ENCODE measurements at regions not wholly inside any gene's neighbourhood (a gene's known extent, or its start where the extent isn't known, plus 50 kb on each side); places are given as distances from the start of the nearest gene placed in this dataset.
"Not testable (repeated sequence)": the region's sequence is repeated elsewhere in the genome, so short reads cannot be mapped to it uniquely, and the experiment has no call there.

DNA sequence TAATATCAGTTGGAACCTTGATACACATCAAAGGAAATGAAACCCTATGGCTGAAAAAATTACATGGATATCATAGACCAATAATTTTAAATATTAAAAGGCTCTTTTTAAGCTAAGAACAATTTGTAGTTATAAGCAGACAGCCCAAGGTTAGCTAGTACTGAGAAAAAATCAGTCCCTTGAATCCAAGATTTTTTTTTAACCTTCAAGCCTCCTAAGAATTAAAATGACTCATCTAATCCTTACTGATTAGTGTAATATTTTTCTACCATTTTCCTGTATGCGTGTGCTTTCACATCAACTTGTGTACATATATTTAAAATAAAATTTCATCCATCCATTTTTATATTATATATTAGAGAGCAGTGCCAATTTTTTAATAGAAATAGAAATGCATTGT, 1004.9 kb upstream of the ZEB2 start:
- DNase-seq (ENCODE audit: low read depth) = no peak
- TF ChIP-seq CTCF (conservative IDR thresholded peaks at IDR 0.05; ENCODE audit: low read length) = no peak
- no peak overlapping the region for H3K4me3 ChIP-seq (ENCODE audit: low read length)

DNA sequence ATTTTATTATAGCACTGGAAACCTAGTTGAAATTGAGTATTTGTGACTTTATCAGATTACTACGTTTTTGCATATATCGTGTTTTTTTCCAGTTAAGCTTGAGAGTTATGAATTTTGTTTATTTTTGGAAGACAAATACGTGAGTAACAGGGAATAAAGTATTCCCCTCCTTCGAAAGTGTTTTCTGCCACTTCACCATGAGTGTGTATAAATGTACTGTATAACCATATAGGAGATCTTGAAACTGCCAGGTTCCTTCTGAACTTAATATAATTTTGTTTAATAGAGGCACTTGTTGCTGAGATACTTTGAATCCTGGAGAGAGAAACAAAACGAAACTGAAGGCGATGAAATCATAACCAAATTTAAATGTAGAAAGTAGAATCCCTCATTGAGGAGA, 1004.4 kb upstream of the ZEB2 start:
- DNase-seq (ENCODE audit: low read depth) = no peak
- H3K4me3 ChIP-seq (ENCODE audit: low read length) = no peak overlapping the region
- no peak for TF ChIP-seq CTCF (conservative IDR thresholded peaks at IDR 0.05; ENCODE audit: low read length)

DNA sequence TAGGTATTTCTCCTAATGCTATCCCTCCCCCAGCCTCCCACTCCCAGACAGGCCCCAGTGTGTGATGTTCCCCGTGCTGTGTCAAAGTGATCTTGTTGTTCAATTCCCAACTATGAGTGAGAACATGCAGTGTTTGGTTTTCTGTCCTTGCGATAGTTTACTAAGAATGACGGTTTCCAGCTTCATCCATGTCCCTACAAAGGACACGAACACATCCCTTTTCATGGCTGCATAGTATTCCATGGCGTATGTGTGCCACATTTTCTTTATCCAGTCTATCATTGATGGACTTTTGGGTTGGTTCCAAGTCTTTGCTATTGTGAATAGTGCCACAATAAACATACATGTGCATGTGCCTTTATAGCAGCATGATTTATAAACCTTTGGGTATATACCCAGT, 999.3 kb upstream of the ZEB2 start:
- DNase-seq (ENCODE audit: low read depth); H3K4me3 ChIP-seq (ENCODE audit: low read length): not testable (repeated sequence)

GRCh38 chr2:145511946-145512345, 992.0 kb upstream of the ZEB2 start:
- no peak for TF ChIP-seq CTCF (conservative IDR thresholded peaks at IDR 0.05; ENCODE audit: low read length)
- DNase-seq (ENCODE audit: low read depth) = no peak
- no peak overlapping the region for H3K4me3 ChIP-seq (ENCODE audit: low read length)

GRCh38 chr2:145503511-145503910, 983.6 kb upstream of the ZEB2 start:
- TF ChIP-seq CTCF (conservative IDR thresholded peaks at IDR 0.05; ENCODE audit: low read length) = no peak
- H3K4me3 ChIP-seq (ENCODE audit: low read length) = no peak overlapping the region
- peak; percentile 6 for DNase-seq (ENCODE audit: low read depth)

DNA sequence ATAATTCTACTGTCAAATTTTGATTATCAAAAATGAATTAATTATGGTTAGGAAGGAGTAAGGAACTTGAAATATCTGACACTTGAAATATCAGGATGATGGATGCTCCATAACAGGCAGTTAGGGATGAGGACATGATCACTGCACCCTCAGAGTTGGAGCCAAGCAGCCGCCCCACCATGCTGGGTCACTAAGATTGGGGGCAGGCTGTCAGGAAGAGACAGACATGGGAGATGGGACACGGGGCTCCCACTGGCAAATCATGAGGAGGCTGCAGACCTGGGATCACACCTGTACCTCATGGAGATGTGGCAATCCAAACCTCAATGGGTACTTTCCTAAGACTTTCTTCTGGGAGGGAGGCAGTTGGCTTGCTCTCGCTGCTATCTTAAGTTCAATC, 982.0 kb upstream of the ZEB2 start:
- no peak for DNase-seq (ENCODE audit: low read depth)
- TF ChIP-seq CTCF (conservative IDR thresholded peaks at IDR 0.05; ENCODE audit: low read length) = no peak
- H3K4me3 ChIP-seq (ENCODE audit: low read length) = no peak overlapping the region

- H3K4me3 ChIP-seq (ENCODE audit: low read length) = no peak overlapping the region
- TF ChIP-seq CTCF (conservative IDR thresholded peaks at IDR 0.05; ENCODE audit: low read length) = no peak
- no peak for DNase-seq (ENCODE audit: low read depth)
These were observed 975.7 kb upstream of the ZEB2 start for GRCh38 chr2:145495590-145495989.

DNA sequence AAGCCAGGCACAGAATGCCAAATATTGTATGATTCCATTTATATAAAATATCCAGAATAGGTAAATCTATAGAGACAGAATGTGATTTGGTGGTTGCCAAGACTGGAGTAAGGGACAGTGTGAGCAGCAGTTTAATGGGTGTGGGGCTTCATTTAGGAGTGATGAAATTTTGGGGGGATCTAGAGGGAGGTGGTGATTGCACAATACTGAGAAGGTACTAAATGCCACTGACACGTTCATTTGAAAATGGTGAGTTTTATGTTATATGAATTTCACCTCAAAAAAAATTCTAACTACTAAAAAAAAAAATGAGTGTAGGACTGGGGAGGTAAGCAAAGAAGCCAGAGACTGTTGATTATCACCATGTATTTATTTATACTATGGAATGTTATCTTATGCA, 974.5 kb upstream of the ZEB2 start:
- H3K4me3 ChIP-seq (ENCODE audit: low read length) = no peak overlapping the region
- DNase-seq (ENCODE audit: low read depth) = no peak
- TF ChIP-seq CTCF (conservative IDR thresholded peaks at IDR 0.05; ENCODE audit: low read length) = no peak
